SK-N-SH (cell line): ENCODE measurements at regions not wholly inside any gene's neighbourhood (a gene's known extent, or its start where the extent isn't known, plus 50 kb on each side); places are given as distances from the start of the nearest gene placed in this dataset.

ENCODE experiments used
- CTCF ChIA-PET: fragments of 300-600, 350-600 bp; formaldehyde crosslinking; extraction: SDS; loops from one replicate; lab custom pipeline; 2021; lab: Yijun Ruan, JAX
- POLR2A ChIA-PET: fragments of 350-600 bp; sonication (Branson Sonifier 250); formaldehyde crosslinking; extraction: SDS; loops from one replicate; lab custom pipeline; 2020; ENCODE audit warnings: antibody characterized with exemption, inconsistent platforms; lab: Yijun Ruan, JAX
- DNase-seq: peaks from one replicate; pipeline ENCODE4 v3.0.0; 2012
- H2AFZ ChIP-seq: fragments of 200-600 bp; sonication (generic); 2 replicates; pipeline ENCODE4 v1.8.1; 2016; ENCODE audit warnings: antibody characterized with exemption, mild to moderate bottlenecking, low read depth
- H3F3A ChIP-seq: fragments of 200-600 bp; sonication (generic); replicated peaks from 2 replicates; pipeline ENCODE3; 2016; ENCODE audit warnings: antibody characterized with exemption, mild to moderate bottlenecking; ENCODE audit not compliant: insufficient read depth
- H3K27ac ChIP-seq, 2 experiments: fragments of 200-500 bp in 1 of 2; fragments of 200-600 bp in 1 of 2; sonication (Bioruptor generic) in 1 of 2; sonication (generic), shearing (Covaris generic) in 1 of 2; 2 replicates each; pipeline versions ENCODE4 v1.5.1 to v1.6.1; 2014 to 2016; ENCODE audit warnings: low read depth in 2 of 2, inconsistent platforms in 1 of 2, low read length in 1 of 2, mild to moderate bottlenecking in 1 of 2, mixed read lengths in 1 of 2
- H3K27me3 ChIP-seq: fragments of 200-600 bp; sonication (generic), shearing (Covaris generic); 2 replicates; pipeline ENCODE4 v1.6.1; 2016; ENCODE audit warnings: mixed run types; ENCODE audit not compliant: insufficient read depth
- H3K36me3 ChIP-seq, 2 experiments: fragments of 200-500 bp in 1 of 2; fragments of 200-600 bp in 1 of 2; sonication (Bioruptor generic) in 1 of 2; sonication (generic) in 1 of 2; replicated peaks in 1 of 2; 2 replicates each; pipeline versions ENCODE3 to v1.5.1; 2014 to 2016; ENCODE audit warnings: low read length in 1 of 2, mild to moderate bottlenecking in 1 of 2; ENCODE audit not compliant: insufficient read depth in 2 of 2, control insufficient read depth in 1 of 2
- H3K4me1 ChIP-seq, 2 experiments: fragments of 200-500 bp in 1 of 2; fragments of 200-600 bp in 1 of 2; sonication (Bioruptor generic) in 1 of 2; sonication (generic), shearing (Covaris generic) in 1 of 2; 2 replicates each; pipeline versions ENCODE4 v1.5.1 to v1.6.1; 2014 to 2016; ENCODE audit warnings: low read depth in 1 of 2, low read length in 1 of 2, mixed run types in 1 of 2; ENCODE audit not compliant: insufficient read depth in 2 of 2, control insufficient read depth in 1 of 2
- H3K4me2 ChIP-seq: fragments of 200-600 bp; sonication (generic), shearing (Covaris generic); 2 replicates; pipeline ENCODE4 v1.6.1; 2017; ENCODE audit warnings: mixed run types
- H3K4me3 ChIP-seq, 2 experiments: fragments of 200-500 bp in 1 of 2; fragments of 200-600 bp in 1 of 2; sonication (Bioruptor generic) in 1 of 2; sonication (generic), shearing (Covaris generic) in 1 of 2; 2 replicates each; pipeline versions ENCODE4 v1.5.1 to v1.8.1; 2014 to 2016; ENCODE audit warnings: low read depth in 2 of 2, inconsistent platforms in 1 of 2, low read length in 1 of 2, mild to moderate bottlenecking in 1 of 2, mixed read lengths in 1 of 2, moderate library complexity in 1 of 2
- H3K79me2 ChIP-seq: fragments of 200-600 bp; sonication (generic); 2 replicates; pipeline ENCODE4 v1.8.1; 2017; ENCODE audit warnings: mild to moderate bottlenecking; ENCODE audit not compliant: insufficient read depth
- H3K9ac ChIP-seq: fragments of 200-600 bp; sonication (generic); 2 replicates; pipeline ENCODE4 v1.6.1; 2017; ENCODE audit warnings: mixed run types
- H3K9me2 ChIP-seq: fragments of 200-600 bp; sonication (generic); 2 replicates; pipeline ENCODE4 v1.6.1; 2017; ENCODE audit warnings: mixed run types
- H3K9me3 ChIP-seq: fragments of 200-600 bp; sonication (generic); 2 replicates; pipeline ENCODE4 v1.6.1; 2017; ENCODE audit warnings: mixed run types, mild to moderate bottlenecking, moderate library complexity
- H4K20me1 ChIP-seq: fragments of 200-600 bp; sonication (generic); 2 replicates; pipeline ENCODE4 v1.6.1; 2017; ENCODE audit warnings: mild to moderate bottlenecking, mixed run types; ENCODE audit not compliant: insufficient read depth
- ELF1 ChIP-seq: IDR thresholded peaks from 2 replicates; pipeline ENCODE4 v1.4.0; 2012
- MXI1 ChIP-seq: IDR thresholded peaks from 2 replicates; pipeline ENCODE4 v1.6.1; 2012; ENCODE audit warnings: mild to moderate bottlenecking, low read depth, low read length, improper control_type of control experiment
- RXRA ChIP-seq: IDR thresholded peaks from 2 replicates; pipeline ENCODE4 v1.4.0; 2012; ENCODE audit warnings: low read depth, mild to moderate bottlenecking, borderline replicate concordance
- SMC3 ChIP-seq: IDR thresholded peaks from 2 replicates; pipeline ENCODE4 v1.6.1; 2012; ENCODE audit warnings: low read depth, low read length, improper control_type of control experiment
- WGBS: methylation state at CpG from one replicate; pipeline ENCODE4 v1.1.6; 2017; ENCODE audit warnings: low lambda C conversion rate; 5-methylcytosine and 5-hydroxymethylcytosine counted together
- TF ChIP-seq, protein P1 (sequence below): IDR thresholded peaks from 2 replicates; pipeline ENCODE4; 2012
- TF ChIP-seq, protein P2 (sequence below): IDR thresholded peaks from 2 replicates; pipeline ENCODE4 v1.4.0; 2012; ENCODE audit warnings: low read depth, borderline replicate concordance

- TF ChIP-seq, protein P1, sequence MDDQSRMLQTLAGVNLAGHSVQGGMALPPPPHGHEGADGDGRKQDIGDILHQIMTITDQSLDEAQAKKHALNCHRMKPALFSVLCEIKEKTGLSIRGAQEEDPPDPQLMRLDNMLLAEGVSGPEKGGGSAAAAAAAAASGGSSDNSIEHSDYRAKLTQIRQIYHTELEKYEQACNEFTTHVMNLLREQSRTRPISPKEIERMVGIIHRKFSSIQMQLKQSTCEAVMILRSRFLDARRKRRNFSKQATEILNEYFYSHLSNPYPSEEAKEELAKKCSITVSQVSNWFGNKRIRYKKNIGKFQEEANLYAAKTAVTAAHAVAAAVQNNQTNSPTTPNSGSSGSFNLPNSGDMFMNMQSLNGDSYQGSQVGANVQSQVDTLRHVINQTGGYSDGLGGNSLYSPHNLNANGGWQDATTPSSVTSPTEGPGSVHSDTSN, result no peak
- TF ChIP-seq SMC3, result no peak
Observed at GRCh38 chr2:120953066-120953756, 217.5 kb downstream of the GLI2 start (continued).

- ChIA-PET CTCF (interaction anchor here (1.2 to 1.9 kb wide), 5 partner anchors 9 to 258 kb away, joined by 4 to 10 read pairs (median 6); partner anchors contain the start of gene GLI2), POLR2A (interaction anchor here (0.7 kb wide), 1 partner anchor 114 kb away, joined by 3 read pairs; no protein-coding TSS in a partner anchor)
- H3K9ac ChIP-seq, result no peak overlapping the region
- H2AFZ ChIP-seq, result no peak overlapping the region
- H3K4me3 ChIP-seq, result no peak overlapping the region
- H3K27me3 ChIP-seq, result no peaks in the 10 kb centered on the region
- no peaks in the 10 kb centered on the region for H3K9me3 ChIP-seq
- H3K79me2 ChIP-seq, result no peaks in the 10 kb centered on the region
- DNase-seq, result peak; percentile 53
- H3K36me3 ChIP-seq, result peaks cover 0 to 2% of the 10 kb centered on the region in 2 experiments
- TF ChIP-seq, protein P2, sequence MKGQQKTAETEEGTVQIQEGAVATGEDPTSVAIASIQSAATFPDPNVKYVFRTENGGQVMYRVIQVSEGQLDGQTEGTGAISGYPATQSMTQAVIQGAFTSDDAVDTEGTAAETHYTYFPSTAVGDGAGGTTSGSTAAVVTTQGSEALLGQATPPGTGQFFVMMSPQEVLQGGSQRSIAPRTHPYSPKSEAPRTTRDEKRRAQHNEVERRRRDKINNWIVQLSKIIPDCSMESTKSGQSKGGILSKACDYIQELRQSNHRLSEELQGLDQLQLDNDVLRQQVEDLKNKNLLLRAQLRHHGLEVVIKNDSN, result no peak
- H3K4me1 ChIP-seq, result peaks cover 4 to 48% of the 10 kb centered on the region in 2 experiments; a peak in 1 of 4 replicates
- H3K4me2 ChIP-seq, result no peak overlapping the region
- H3K9me2 ChIP-seq, result no peaks in the 10 kb centered on the region
- no peaks in the 10 kb centered on the region; the same call in 1 of the 2 replicates for H4K20me1 ChIP-seq
- H3F3A ChIP-seq, result peaks cover 4% of the 10 kb centered on the region
- no peak overlapping the region for H3K27ac ChIP-seq
- 97% methylated on average over 8 of the region's 16 CpGs for WGBS
Observed at GRCh38 chr2:120953843-120954584, 218.3 kb downstream of the GLI2 start.

DNA sequence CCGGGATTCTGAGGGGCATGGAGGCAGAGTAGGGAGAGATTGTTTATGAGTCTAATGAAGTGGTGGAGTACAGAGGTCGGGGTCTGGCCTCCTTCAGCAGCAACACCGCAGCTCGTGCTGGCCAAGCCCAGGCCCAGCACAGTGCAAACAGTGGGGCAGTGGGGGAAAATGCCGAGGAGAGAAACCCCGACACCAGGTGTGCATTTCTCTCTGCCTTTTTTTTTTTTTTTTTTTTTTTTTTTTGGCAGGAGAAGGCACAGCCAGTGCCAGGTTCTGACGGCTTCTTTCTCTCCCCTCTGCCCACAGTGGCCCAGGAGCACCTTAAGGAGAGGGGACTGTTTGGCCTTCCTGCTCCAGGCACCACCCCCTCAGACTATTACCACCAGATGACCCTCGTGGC lies 219.3 kb downstream of the GLI2 start:
- Histone ChIP-seq H3K9me2 (no peaks in the 10 kb centered on the region), H3K4me1 (peaks cover 4 to 48% of the 10 kb centered on the region in 2 experiments; a peak in 1 of 4 replicates), H3K9ac (no peak overlapping the region), H3K27ac (no peak overlapping the region), H3K4me3 (no peak overlapping the region), H2AFZ (no peak overlapping the region), H3K36me3 (peaks cover 0 to 2% of the 10 kb centered on the region in 2 experiments), H3K27me3 (no peaks in the 10 kb centered on the region), H3K79me2 (no peaks in the 10 kb centered on the region), H3F3A (peaks cover 4% of the 10 kb centered on the region), H4K20me1 (no peaks in the 10 kb centered on the region), H3K9me3 (no peaks in the 10 kb centered on the region), H3K4me2 (no peak overlapping the region)
- DNase-seq, result no peak
- 85% methylated on average over 8 of the region's 8 CpGs for WGBS
- ChIA-PET CTCF (interaction anchor here (1.4 to 1.9 kb wide), 3 partner anchors 10 to 259 kb away, joined by 4 to 10 read pairs (median 6); partner anchors contain the start of gene GLI2), POLR2A (no interaction called here)
- TF ChIP-seq MXI1, result no peak
- no peak for TF ChIP-seq RXRA
- TF ChIP-seq ELF1, result no peak
